ENCODE measurements at regions not wholly inside any gene's neighbourhood (a gene's known extent, or its start where the extent isn't known, plus 50 kb on each side); places are given as distances from the start of the nearest gene placed in this dataset.

- Histone ChIP-seq H3K9ac (ENCODE audit: insufficient read length, low read depth) (no peak overlapping the region), H3K36me3 (ENCODE audit: insufficient read depth, insufficient read length, low read length) (no peaks in the 10 kb centered on the region), H3K9me3 (ENCODE audit: insufficient read depth, low read length) (no peaks in the 10 kb centered on the region; the same call in 1 of the 2 replicates), H3K27me3 (ENCODE audit: insufficient read depth, insufficient read length) (no peaks in the 10 kb centered on the region), H3K4me3 (ENCODE audit: insufficient read length, low read depth) (no peak overlapping the region), H3K4me1 (ENCODE audit: insufficient read depth, insufficient read length) (no peaks in the 10 kb centered on the region)
- TF ChIP-seq ZNF274 (IDR thresholded peaks at IDR 0.05; ENCODE audit: low read depth, low read length) (no peak), SUZ12 (IDR thresholded peaks at IDR 0.05; ENCODE audit: extremely low read depth, insufficient read depth, insufficient read length) (no peak), YY1 (IDR thresholded peaks at IDR 0.05; ENCODE audit: insufficient read depth, insufficient read length) (no peak)
- no peak for DNase-seq (ENCODE audit: low read depth, low spot score)
Observed at GRCh38 chr15:39285071-39285470, 295.8 kb upstream of the THBS1 start.

DNA sequence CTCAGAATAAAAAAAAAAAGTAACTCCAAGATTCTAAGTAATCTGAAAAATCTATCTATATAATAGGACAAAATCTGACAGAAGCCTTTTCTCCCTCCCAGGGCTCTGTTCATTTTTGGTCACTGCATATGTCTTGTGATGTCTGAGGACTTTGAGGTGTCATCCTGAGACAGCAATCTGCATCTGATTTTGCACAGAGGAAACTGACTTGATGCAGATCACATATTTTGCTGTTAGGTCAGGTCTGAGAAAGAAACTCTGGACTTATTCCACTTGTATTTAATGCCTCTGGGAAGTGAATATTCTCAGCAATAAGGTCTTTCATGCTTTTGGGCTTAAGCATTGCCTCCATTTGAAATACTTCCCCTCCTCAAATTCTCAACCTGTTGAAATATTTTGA, 295.2 kb upstream of the THBS1 start:
- DNase-seq (ENCODE audit: low read depth, low spot score) = no peak
- H3K27me3 ChIP-seq (ENCODE audit: insufficient read depth, insufficient read length) = no peaks in the 10 kb centered on the region
- no peaks in the 10 kb centered on the region for H3K4me1 ChIP-seq (ENCODE audit: insufficient read depth, insufficient read length)
- TF ChIP-seq ZNF274 (IDR thresholded peaks at IDR 0.05; ENCODE audit: low read depth, low read length) (no peak), YY1 (IDR thresholded peaks at IDR 0.05; ENCODE audit: insufficient read depth, insufficient read length) (no peak)
- H3K9ac ChIP-seq (ENCODE audit: insufficient read length, low read depth) = no peak overlapping the region
- H3K4me3 ChIP-seq (ENCODE audit: insufficient read length, low read depth) = no peak overlapping the region
- no peaks in the 10 kb centered on the region for H3K36me3 ChIP-seq (ENCODE audit: insufficient read depth, insufficient read length, low read length)
- no peaks in the 10 kb centered on the region; the same call in 1 of the 2 replicates for H3K9me3 ChIP-seq (ENCODE audit: insufficient read depth, low read length)

GRCh38 chr15:39286706-39287105, 294.2 kb upstream of the THBS1 start:
- no peak overlapping the region for H3K4me3 ChIP-seq (ENCODE audit: insufficient read length, low read depth)
- no peaks in the 10 kb centered on the region for H3K4me1 ChIP-seq (ENCODE audit: insufficient read depth, insufficient read length)
- TF ChIP-seq ZNF274 (IDR thresholded peaks at IDR 0.05; ENCODE audit: low read depth, low read length) = no peak
- no peak for TF ChIP-seq YY1 (IDR thresholded peaks at IDR 0.05; ENCODE audit: insufficient read depth, insufficient read length)
- no peak for TF ChIP-seq SUZ12 (IDR thresholded peaks at IDR 0.05; ENCODE audit: extremely low read depth, insufficient read depth, insufficient read length)
- H3K27me3 ChIP-seq (ENCODE audit: insufficient read depth, insufficient read length) = no peaks in the 10 kb centered on the region
- no peaks in the 10 kb centered on the region for H3K36me3 ChIP-seq (ENCODE audit: insufficient read depth, insufficient read length, low read length)
- H3K9me3 ChIP-seq (ENCODE audit: insufficient read depth, low read length) = no peaks in the 10 kb centered on the region; the same call in 1 of the 2 replicates
- no peak for DNase-seq (ENCODE audit: low read depth, low spot score)
- no peak overlapping the region for H3K9ac ChIP-seq (ENCODE audit: insufficient read length, low read depth)

GRCh38 chr15:39287322-39288195, 293.3 kb upstream of the THBS1 start:
- H3K9ac ChIP-seq (ENCODE audit: insufficient read length, low read depth) = no peak overlapping the region
- DNase-seq (ENCODE audit: low read depth, low spot score) = no peak

DNA sequence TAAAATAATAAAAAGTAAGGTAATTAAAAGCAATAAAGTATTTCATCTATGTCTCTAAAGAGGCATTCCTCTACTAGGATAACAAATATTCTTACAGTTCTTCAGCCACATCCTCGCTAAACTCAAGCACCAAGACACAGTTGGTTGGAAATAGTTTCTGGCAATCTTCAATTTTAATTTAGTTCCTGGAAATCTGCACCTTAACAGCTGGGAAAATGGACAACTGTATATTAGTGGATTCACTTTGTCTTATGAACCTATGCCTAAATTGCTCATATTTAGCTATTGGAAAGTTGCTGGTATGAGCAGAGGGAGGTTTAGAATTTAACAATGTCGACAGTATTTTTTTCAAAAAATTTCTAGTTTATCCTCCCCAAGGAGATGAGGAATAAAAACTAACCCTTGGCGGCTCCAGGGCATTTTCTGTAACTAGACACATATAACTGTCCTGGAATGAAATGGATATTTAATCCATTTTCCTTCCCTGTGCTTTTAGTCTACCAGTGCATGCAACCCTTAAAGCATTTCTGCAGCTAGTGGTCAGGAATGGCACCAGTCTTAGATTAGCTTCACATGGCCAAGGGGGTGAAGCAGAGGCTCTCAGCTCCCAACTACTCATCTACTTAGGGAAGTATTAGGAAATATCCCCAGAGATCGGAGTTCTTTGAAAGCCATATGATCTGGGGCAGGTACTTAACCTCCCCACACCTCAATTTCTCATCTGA, 290.0 kb upstream of the THBS1 start:
- Histone ChIP-seq H3K4me1 (ENCODE audit: insufficient read depth, insufficient read length) (no peaks in the 10 kb centered on the region), H3K36me3 (ENCODE audit: insufficient read depth, insufficient read length, low read length) (no peaks in the 10 kb centered on the region), H3K9me3 (ENCODE audit: insufficient read depth, low read length) (0 out of 2 replicates have a peak, but pooled peaks cover 4% of the 10 kb centered on the region), H3K27me3 (ENCODE audit: insufficient read depth, insufficient read length) (no peaks in the 10 kb centered on the region), H3K4me3 (ENCODE audit: insufficient read length, low read depth) (no peak overlapping the region), H3K9ac (ENCODE audit: insufficient read length, low read depth) (no peak overlapping the region)
- DNase-seq (ENCODE audit: low read depth, low spot score) = no peak
- TF ChIP-seq SUZ12 (IDR thresholded peaks at IDR 0.05; ENCODE audit: extremely low read depth, insufficient read depth, insufficient read length) (no peak), YY1 (IDR thresholded peaks at IDR 0.05; ENCODE audit: insufficient read depth, insufficient read length) (no peak), ZNF274 (IDR thresholded peaks at IDR 0.05; ENCODE audit: low read depth, low read length) (no peak)

More at GRCh38 chr15:39287322-39288195, 293.3 kb upstream of the THBS1 start:
- Histone ChIP-seq H3K36me3 (ENCODE audit: insufficient read depth, insufficient read length, low read length) (no peaks in the 10 kb centered on the region), H3K9me3 (ENCODE audit: insufficient read depth, low read length) (peaks cover under 1% of the 10 kb centered on the region; the same call in 1 of the 2 replicates), H3K4me1 (ENCODE audit: insufficient read depth, insufficient read length) (no peaks in the 10 kb centered on the region), H3K4me3 (ENCODE audit: insufficient read length, low read depth) (no peak overlapping the region), H3K27me3 (ENCODE audit: insufficient read depth, insufficient read length) (no peaks in the 10 kb centered on the region)
- TF ChIP-seq SUZ12 (IDR thresholded peaks at IDR 0.05; ENCODE audit: extremely low read depth, insufficient read depth, insufficient read length) (no peak), YY1 (IDR thresholded peaks at IDR 0.05; ENCODE audit: insufficient read depth, insufficient read length) (no peak)

GRCh38 chr15:39291690-39292089, 289.2 kb upstream of the THBS1 start:
- TF ChIP-seq ZNF274 (IDR thresholded peaks at IDR 0.05; ENCODE audit: low read depth, low read length) (no peak), SUZ12 (IDR thresholded peaks at IDR 0.05; ENCODE audit: extremely low read depth, insufficient read depth, insufficient read length) (no peak), YY1 (IDR thresholded peaks at IDR 0.05; ENCODE audit: insufficient read depth, insufficient read length) (no peak)
- H3K4me3 ChIP-seq (ENCODE audit: insufficient read length, low read depth) = no peak overlapping the region
- H3K9ac ChIP-seq (ENCODE audit: insufficient read length, low read depth) = no peak overlapping the region
- no peak for DNase-seq (ENCODE audit: low read depth, low spot score)
- no peaks in the 10 kb centered on the region for H3K4me1 ChIP-seq (ENCODE audit: insufficient read depth, insufficient read length)
- no peaks in the 10 kb centered on the region for H3K27me3 ChIP-seq (ENCODE audit: insufficient read depth, insufficient read length)
- H3K9me3 ChIP-seq (ENCODE audit: insufficient read depth, low read length) = 0 out of 2 replicates have a peak, but pooled peaks cover 4% of the 10 kb centered on the region
- no peaks in the 10 kb centered on the region for H3K36me3 ChIP-seq (ENCODE audit: insufficient read depth, insufficient read length, low read length)

- no peak for TF ChIP-seq SUZ12 (IDR thresholded peaks at IDR 0.05; ENCODE audit: extremely low read depth, insufficient read depth, insufficient read length)
- TF ChIP-seq YY1 (IDR thresholded peaks at IDR 0.05; ENCODE audit: insufficient read depth, insufficient read length) = no peak
- TF ChIP-seq ZNF274 (IDR thresholded peaks at IDR 0.05; ENCODE audit: low read depth, low read length) = no peak
- Histone ChIP-seq H3K4me1 (ENCODE audit: insufficient read depth, insufficient read length) (no peaks in the 10 kb centered on the region), H3K9ac (ENCODE audit: insufficient read length, low read depth) (no peak overlapping the region), H3K36me3 (ENCODE audit: insufficient read depth, insufficient read length, low read length) (no peaks in the 10 kb centered on the region), H3K27me3 (ENCODE audit: insufficient read depth, insufficient read length) (no peaks in the 10 kb centered on the region), H3K4me3 (ENCODE audit: insufficient read length, low read depth) (no peak overlapping the region), H3K9me3 (ENCODE audit: insufficient read depth, low read length) (0 out of 2 replicates have a peak, but pooled peaks cover 4% of the 10 kb centered on the region)
- DNase-seq (ENCODE audit: low read depth, low spot score) = no peak
Observed at GRCh38 chr15:39296955-39297354, 283.9 kb upstream of the THBS1 start.
